ENCODE measurements at regions not wholly inside any gene's neighbourhood (a gene's known extent, or its start where the extent isn't known, plus 50 kb on each side); places are given as distances from the start of the nearest gene placed in this dataset.

GRCh38 chr13:61944329-61944929 is 528.8 kb upstream of the PCDH20 start:
- Histone ChIP-seq H3K9me3 (ENCODE audit: low read depth, low read length) (peaks cover 2% of the 10 kb centered on the region), H3K36me3 (ENCODE audit: insufficient read depth, low read length) (no peaks in the 10 kb centered on the region), H3K79me2 (ENCODE audit: insufficient read depth, low read length) (no peaks in the 10 kb centered on the region), H3K4me2 (ENCODE audit: insufficient read depth, low read length) (no peak overlapping the region), H3K27me3 (ENCODE audit: insufficient read depth, low read length) (no peaks in the 10 kb centered on the region), H3K4me1 (ENCODE audit: insufficient read depth, low read length) (no peaks in the 10 kb centered on the region), H3K27ac (ENCODE audit: low read depth, low read length) (no peak overlapping the region), H2AFZ (ENCODE audit: low read length) (no peak overlapping the region), H3K4me3 (ENCODE audit: insufficient read depth, low read length) (no peak overlapping the region), H4K20me1 (ENCODE audit: insufficient read depth, low read length) (no peaks in the 10 kb centered on the region)
- TF ChIP-seq, protein P1, sequence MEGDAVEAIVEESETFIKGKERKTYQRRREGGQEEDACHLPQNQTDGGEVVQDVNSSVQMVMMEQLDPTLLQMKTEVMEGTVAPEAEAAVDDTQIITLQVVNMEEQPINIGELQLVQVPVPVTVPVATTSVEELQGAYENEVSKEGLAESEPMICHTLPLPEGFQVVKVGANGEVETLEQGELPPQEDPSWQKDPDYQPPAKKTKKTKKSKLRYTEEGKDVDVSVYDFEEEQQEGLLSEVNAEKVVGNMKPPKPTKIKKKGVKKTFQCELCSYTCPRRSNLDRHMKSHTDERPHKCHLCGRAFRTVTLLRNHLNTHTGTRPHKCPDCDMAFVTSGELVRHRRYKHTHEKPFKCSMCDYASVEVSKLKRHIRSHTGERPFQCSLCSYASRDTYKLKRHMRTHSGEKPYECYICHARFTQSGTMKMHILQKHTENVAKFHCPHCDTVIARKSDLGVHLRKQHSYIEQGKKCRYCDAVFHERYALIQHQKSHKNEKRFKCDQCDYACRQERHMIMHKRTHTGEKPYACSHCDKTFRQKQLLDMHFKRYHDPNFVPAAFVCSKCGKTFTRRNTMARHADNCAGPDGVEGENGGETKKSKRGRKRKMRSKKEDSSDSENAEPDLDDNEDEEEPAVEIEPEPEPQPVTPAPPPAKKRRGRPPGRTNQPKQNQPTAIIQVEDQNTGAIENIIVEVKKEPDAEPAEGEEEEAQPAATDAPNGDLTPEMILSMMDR (IDR thresholded peaks at IDR 0.05; ENCODE audit: extremely low read depth, low read depth, low read length) = no peak
- no peak for DNase-seq (ENCODE audit: insufficient read length, low spot score, missing footprints)

- Histone ChIP-seq H3K36me3 (ENCODE audit: insufficient read depth, low read length) (no peaks in the 10 kb centered on the region), H3K4me3 (ENCODE audit: insufficient read depth, low read length) (no peak overlapping the region), H3K27me3 (ENCODE audit: insufficient read depth, low read length) (no peaks in the 10 kb centered on the region), H3K27ac (ENCODE audit: low read depth, low read length) (no peak overlapping the region), H2AFZ (ENCODE audit: low read length) (no peak overlapping the region), H3K9me3 (ENCODE audit: low read depth, low read length) (peaks cover 2% of the 10 kb centered on the region), H3K4me1 (ENCODE audit: insufficient read depth, low read length) (no peaks in the 10 kb centered on the region), H3K4me2 (ENCODE audit: insufficient read depth, low read length) (no peak overlapping the region), H4K20me1 (ENCODE audit: insufficient read depth, low read length) (no peaks in the 10 kb centered on the region), H3K79me2 (ENCODE audit: insufficient read depth, low read length) (no peaks in the 10 kb centered on the region)
- TF ChIP-seq, protein P1 (IDR thresholded peaks at IDR 0.05; ENCODE audit: extremely low read depth, low read depth, low read length) = no peak
- no peak for DNase-seq (ENCODE audit: insufficient read length, low spot score, missing footprints)
These were observed 520.1 kb upstream of the PCDH20 start for GRCh38 chr13:61935710-61936109.

DNA sequence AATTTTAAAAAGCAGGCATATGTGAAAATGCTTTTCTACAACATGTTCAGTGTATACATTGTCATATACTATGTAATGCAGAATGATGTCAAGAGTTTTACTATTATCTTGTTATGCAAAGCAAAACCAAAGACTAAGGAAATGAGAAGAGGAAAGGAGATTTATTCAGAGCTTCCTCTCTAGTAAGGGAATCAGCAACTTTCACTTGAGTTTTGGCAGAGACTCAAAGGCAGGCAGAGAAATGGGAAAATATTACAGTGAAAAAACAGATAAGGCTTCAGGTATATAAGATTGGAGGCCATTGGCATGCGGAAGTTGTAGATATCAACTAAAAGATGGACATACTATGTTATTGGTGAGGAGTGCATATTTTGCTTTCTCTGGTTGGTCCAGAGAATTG is 512.0 kb upstream of the PCDH20 start:
- Histone ChIP-seq H3K27me3 (ENCODE audit: insufficient read depth, low read length) (no peaks in the 10 kb centered on the region), H3K4me3 (ENCODE audit: insufficient read depth, low read length) (no peak overlapping the region), H3K36me3 (ENCODE audit: insufficient read depth, low read length) (no peaks in the 10 kb centered on the region), H3K4me1 (ENCODE audit: insufficient read depth, low read length) (no peaks in the 10 kb centered on the region), H4K20me1 (ENCODE audit: insufficient read depth, low read length) (no peaks in the 10 kb centered on the region), H3K9me3 (ENCODE audit: low read depth, low read length) (no peaks in the 10 kb centered on the region), H3K79me2 (ENCODE audit: insufficient read depth, low read length) (no peaks in the 10 kb centered on the region), H3K4me2 (ENCODE audit: insufficient read depth, low read length) (no peak overlapping the region), H2AFZ (ENCODE audit: low read length) (no peak overlapping the region), H3K27ac (ENCODE audit: low read depth, low read length) (no peak overlapping the region)
- TF ChIP-seq, protein P1 (IDR thresholded peaks at IDR 0.05; ENCODE audit: extremely low read depth, low read depth, low read length) = no peak
- DNase-seq (ENCODE audit: insufficient read length, low spot score, missing footprints) = no peak

DNA sequence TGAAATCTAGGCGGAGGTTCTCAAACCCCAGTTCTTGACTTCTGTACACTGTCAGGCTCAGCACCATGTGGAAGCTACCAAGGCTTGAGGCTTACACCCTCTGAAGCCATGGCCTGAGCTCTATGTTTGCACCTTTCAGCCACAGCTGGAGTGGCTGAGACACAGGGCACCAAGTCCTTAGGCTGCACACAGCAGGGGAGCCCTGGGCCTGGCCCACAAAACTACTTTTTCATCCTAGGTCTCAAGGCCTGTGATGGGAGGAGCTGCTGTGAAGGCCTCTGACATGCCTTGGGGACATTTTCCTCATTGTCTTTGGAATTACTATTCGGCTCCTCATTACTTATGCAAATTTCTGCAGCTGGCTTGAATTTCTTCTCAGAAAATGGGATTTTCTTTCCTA is 503.2 kb upstream of the PCDH20 start:
- TF ChIP-seq, protein P1 (IDR thresholded peaks at IDR 0.05; ENCODE audit: extremely low read depth, low read depth, low read length) = no peak
- no peak for DNase-seq (ENCODE audit: insufficient read length, low spot score, missing footprints)
- H4K20me1 ChIP-seq (ENCODE audit: insufficient read depth, low read length) = no peaks in the 10 kb centered on the region
- no peaks in the 10 kb centered on the region for H3K79me2 ChIP-seq (ENCODE audit: insufficient read depth, low read length)
- peaks cover 3% of the 10 kb centered on the region for H3K9me3 ChIP-seq (ENCODE audit: low read depth, low read length)
- no peak overlapping the region for H3K4me2 ChIP-seq (ENCODE audit: insufficient read depth, low read length)
- H3K36me3 ChIP-seq (ENCODE audit: insufficient read depth, low read length) = no peaks in the 10 kb centered on the region
- no peaks in the 10 kb centered on the region for H3K4me1 ChIP-seq (ENCODE audit: insufficient read depth, low read length)
- H3K27ac ChIP-seq (ENCODE audit: low read depth, low read length) = no peak overlapping the region
- no peak overlapping the region for H2AFZ ChIP-seq (ENCODE audit: low read length)
- no peaks in the 10 kb centered on the region for H3K27me3 ChIP-seq (ENCODE audit: insufficient read depth, low read length)
- H3K4me3 ChIP-seq (ENCODE audit: insufficient read depth, low read length) = no peak overlapping the region

All from osteoblast (primary cell).